Activated CD8-positive, alpha-beta T cell treated with anti-CD3 and anti-CD28 coated beads, Interleukin-2, amount 10 ng/mL, durations not matched to agents 7 days and 5 days (primary cell): ENCODE measurements at regions not wholly inside any gene's neighbourhood (a gene's known extent, or its start where the extent isn't known, plus 50 kb on each side); places are given as distances from the start of the nearest gene placed in this dataset.
A peak's percentile ranks its signal among the peaks of the same experiment; 100 is the strongest.

Experiments
- ATAC-seq: fragments of 150-1000 bp; cut with Tn5 transposase; one replicate; pipeline ENCODE4 v1.10.0; 2021; ENCODE audit warnings: moderate library complexity
- CTCF ChIA-PET: fragments of 350-600 bp; sonication (Branson Sonifier 250); formaldehyde crosslinking; loops from one replicate; lab custom pipeline; 2021; ENCODE audit warnings: antibody characterized with exemption; lab: Charles Lee
- POLR2A ChIA-PET: fragments of 350-600 bp; sonication (Branson Sonifier 250); formaldehyde crosslinking; loops from one replicate; lab custom pipeline; 2021; ENCODE audit warnings: antibody characterized with exemption; lab: Charles Lee
- DNase-seq: peaks from one replicate; pipeline ENCODE4 v3.0.0-alpha.2; 2020
- H3K27ac Mint-ChIP-seq: one replicate; pipeline ENCODE4 v1.8.0; 2021; ENCODE audit warnings: mild to moderate bottlenecking, mixed read lengths
- H3K27me3 Mint-ChIP-seq: one replicate; pipeline ENCODE4 v1.8.0; 2021; ENCODE audit warnings: low read depth, mixed read lengths
- H3K36me3 Mint-ChIP-seq: one replicate; pipeline ENCODE4 v1.8.0; 2021; ENCODE audit warnings: low read depth, mixed read lengths
- H3K4me1 Mint-ChIP-seq: one replicate; pipeline ENCODE4 v1.8.0; 2021; ENCODE audit warnings: low read depth, mixed read lengths
- H3K4me3 Mint-ChIP-seq: one replicate; pipeline ENCODE4 v1.8.0; 2021; ENCODE audit warnings: mild to moderate bottlenecking, mixed read lengths
- H3K9me3 Mint-ChIP-seq: one replicate; pipeline ENCODE4 v1.8.0; 2022; ENCODE audit warnings: mixed read lengths; ENCODE audit not compliant: insufficient read depth

DNA sequence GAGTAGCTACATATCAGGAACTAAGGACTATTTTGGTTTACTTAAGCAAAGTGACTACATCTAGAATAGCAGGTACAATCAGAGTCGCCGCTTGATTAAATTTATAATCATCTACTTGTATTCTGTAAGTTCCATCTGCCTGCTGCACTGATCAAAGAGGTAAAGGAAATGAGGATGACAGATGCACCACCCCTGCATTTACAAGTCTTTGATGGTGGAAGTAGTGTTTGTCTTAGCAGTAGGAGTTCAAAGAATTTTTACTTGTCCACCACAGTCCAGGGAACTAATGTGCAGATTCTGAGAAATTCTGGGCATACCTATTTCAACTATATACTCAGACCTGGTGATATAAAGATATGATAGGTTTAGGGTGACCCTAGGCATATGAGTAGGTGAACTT is 184.1 kb upstream of the IVNS1ABP start:
- H3K4me3 Mint-ChIP-seq: no peak overlapping the region
- H3K4me1 Mint-ChIP-seq: peaks cover 20% of the 10 kb centered on the region
- DNase-seq (no peak), ATAC-seq (no peak)
- POLR2A ChIA-PET: interaction anchor here (0.6 kb wide), 1 partner anchor 19 kb away, joined by 3 read pairs; no protein-coding TSS in a partner anchor
- H3K9me3 Mint-ChIP-seq: peaks cover under 1% of the 10 kb centered on the region
- no peaks in the 10 kb centered on the region for H3K27me3 Mint-ChIP-seq
- CTCF ChIA-PET: interaction anchor here (1.4 kb wide), 1 partner anchor 59 kb away, joined by 4 read pairs; no protein-coding TSS in a partner anchor
- peaks cover 1% of the 10 kb centered on the region for H3K36me3 Mint-ChIP-seq
- H3K27ac Mint-ChIP-seq: no peak overlapping the region

- Mint-ChIP-seq H3K4me3 (no peak overlapping the region), H3K4me1 (peaks cover 30% of the 10 kb centered on the region), H3K9me3 (no peaks in the 10 kb centered on the region), H3K36me3 (no peaks in the 10 kb centered on the region), H3K27ac (no peak overlapping the region), H3K27me3 (no peaks in the 10 kb centered on the region)
- no peak for DNase-seq
- ChIA-PET CTCF (interaction anchor here (0.7 to 1.4 kb wide), 3 partner anchors 9 to 330 kb away, joined by 3 to 4 read pairs (median 3); no protein-coding TSS in a partner anchor), POLR2A (no interaction called here)
- ATAC-seq: no peak
Observed at GRCh38 chr1:185500001-185500626, 183.1 kb upstream of the IVNS1ABP start.

- Mint-ChIP-seq H3K36me3 (no peaks in the 10 kb centered on the region), H3K27ac (no peak overlapping the region), H3K4me3 (no peak overlapping the region), H3K27me3 (no peaks in the 10 kb centered on the region), H3K9me3 (no peaks in the 10 kb centered on the region), H3K4me1 (peaks cover 32% of the 10 kb centered on the region)
- ChIA-PET CTCF (interaction anchor here (0.7 to 1.5 kb wide), 2 partner anchors 14 to 98 kb away, joined by 3 read pairs; no protein-coding TSS in a partner anchor), POLR2A (no interaction called here)
- DNase-seq (no peak), ATAC-seq (no peak)
Observed at GRCh38 chr1:185498207-185498606, 181.2 kb upstream of the IVNS1ABP start.

DNA sequence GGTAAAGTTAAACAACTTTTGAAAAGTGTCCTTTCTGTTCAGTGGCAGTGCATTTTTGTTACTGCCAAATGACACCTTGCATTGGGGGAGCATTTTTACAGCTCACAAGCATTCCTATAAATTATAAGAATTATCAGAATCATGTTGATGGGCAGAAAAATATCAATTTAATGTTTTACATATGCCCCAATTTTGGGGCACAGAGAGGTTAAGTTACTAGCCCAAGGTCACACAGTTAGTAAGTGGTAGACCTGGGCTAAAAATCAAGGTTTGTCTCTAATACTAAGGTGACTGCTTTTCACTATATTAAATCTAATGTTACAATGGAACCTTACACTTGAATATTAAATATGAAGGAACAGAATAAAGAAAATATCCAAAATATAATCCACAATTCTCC is 180.1 kb upstream of the IVNS1ABP start:
- Mint-ChIP-seq H3K27ac (no peak overlapping the region), H3K4me3 (no peak overlapping the region), H3K36me3 (no peaks in the 10 kb centered on the region), H3K9me3 (no peaks in the 10 kb centered on the region), H3K4me1 (peaks cover 36% of the 10 kb centered on the region), H3K27me3 (no peaks in the 10 kb centered on the region)
- POLR2A ChIA-PET: interaction anchor here (0.6 kb wide), 1 partner anchor 205 kb away, joined by 4 read pairs; no protein-coding TSS in a partner anchor
- CTCF ChIA-PET: no interaction called here
- DNase-seq (no peak), ATAC-seq (no peak)

DNA sequence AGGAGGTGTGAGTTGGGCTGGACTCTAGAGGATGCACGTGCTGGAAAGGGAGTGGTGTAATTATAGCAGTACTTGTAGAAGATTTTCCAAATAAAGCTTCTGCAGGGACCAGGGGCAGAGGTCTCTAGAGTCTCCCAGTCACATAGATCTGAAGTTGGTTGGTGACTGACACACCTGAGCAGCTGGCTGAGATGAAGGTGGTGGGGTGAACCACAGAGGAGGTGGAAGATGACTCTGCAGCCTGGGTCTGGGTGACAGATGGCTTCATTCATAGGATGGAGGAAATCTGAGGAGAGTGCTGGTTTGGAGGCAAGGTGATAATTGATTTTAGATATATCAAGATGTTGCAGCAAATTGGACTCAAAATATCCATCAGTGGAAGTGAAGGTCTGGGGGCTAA is 178.9 kb upstream of the IVNS1ABP start:
- no peak overlapping the region for H3K4me3 Mint-ChIP-seq
- no peaks in the 10 kb centered on the region for H3K36me3 Mint-ChIP-seq
- no peak overlapping the region for H3K27ac Mint-ChIP-seq
- ChIA-PET CTCF (interaction anchor here (1.2 kb wide), 1 partner anchor 46 kb away, joined by 3 read pairs; no protein-coding TSS in a partner anchor), POLR2A (no interaction called here)
- no peaks in the 10 kb centered on the region for H3K9me3 Mint-ChIP-seq
- H3K27me3 Mint-ChIP-seq: no peaks in the 10 kb centered on the region
- DNase-seq: peak; percentile 32
- ATAC-seq: peak; percentile 49
- peaks cover 30% of the 10 kb centered on the region for H3K4me1 Mint-ChIP-seq

- DNase-seq (no peak), ATAC-seq (no peak)
- no peak overlapping the region for H3K4me3 Mint-ChIP-seq
- H3K4me1 Mint-ChIP-seq: peaks cover 31% of the 10 kb centered on the region
- no peaks in the 10 kb centered on the region for H3K9me3 Mint-ChIP-seq
- no peaks in the 10 kb centered on the region for H3K36me3 Mint-ChIP-seq
- POLR2A ChIA-PET: no interaction called here
- H3K27me3 Mint-ChIP-seq: no peaks in the 10 kb centered on the region
- CTCF ChIA-PET: interaction anchor here (1.2 kb wide), 1 partner anchor 45 kb away, joined by 3 read pairs; no protein-coding TSS in a partner anchor
- no peak overlapping the region for H3K27ac Mint-ChIP-seq
Observed at GRCh38 chr1:185495007-185495406, 178.0 kb upstream of the IVNS1ABP start.

- H3K27ac Mint-ChIP-seq: no peak overlapping the region
- ChIA-PET POLR2A (interaction anchor here (1.8 kb wide), 1 partner anchor 176 kb away, joined by 5 read pairs; no protein-coding TSS in a partner anchor), CTCF (interaction anchor here (0.9 to 1.4 kb wide), 4 partner anchors 9 to 171 kb away, joined by 3 read pairs; no protein-coding TSS in a partner anchor)
- no peaks in the 10 kb centered on the region for H3K9me3 Mint-ChIP-seq
- DNase-seq (no peak), ATAC-seq (no peak)
- peaks cover 32% of the 10 kb centered on the region for H3K4me1 Mint-ChIP-seq
- no peaks in the 10 kb centered on the region for H3K36me3 Mint-ChIP-seq
- no peaks in the 10 kb centered on the region for H3K27me3 Mint-ChIP-seq
- no peak overlapping the region for H3K4me3 Mint-ChIP-seq
Observed at GRCh38 chr1:185492089-185492825, 175.2 kb upstream of the IVNS1ABP start.

GRCh38 chr1:185491604-185492003 is 174.6 kb upstream of the IVNS1ABP start:
- Mint-ChIP-seq H3K27ac (no peak overlapping the region), H3K36me3 (no peaks in the 10 kb centered on the region), H3K4me3 (no peak overlapping the region), H3K4me1 (peaks cover 30% of the 10 kb centered on the region), H3K27me3 (no peaks in the 10 kb centered on the region), H3K9me3 (no peaks in the 10 kb centered on the region)
- ChIA-PET CTCF (interaction anchor here (0.9 to 1.1 kb wide), 2 partner anchors 27 to 170 kb away, joined by 3 read pairs; no protein-coding TSS in a partner anchor), POLR2A (no interaction called here)
- ATAC-seq: no peak
- no peak for DNase-seq

DNA sequence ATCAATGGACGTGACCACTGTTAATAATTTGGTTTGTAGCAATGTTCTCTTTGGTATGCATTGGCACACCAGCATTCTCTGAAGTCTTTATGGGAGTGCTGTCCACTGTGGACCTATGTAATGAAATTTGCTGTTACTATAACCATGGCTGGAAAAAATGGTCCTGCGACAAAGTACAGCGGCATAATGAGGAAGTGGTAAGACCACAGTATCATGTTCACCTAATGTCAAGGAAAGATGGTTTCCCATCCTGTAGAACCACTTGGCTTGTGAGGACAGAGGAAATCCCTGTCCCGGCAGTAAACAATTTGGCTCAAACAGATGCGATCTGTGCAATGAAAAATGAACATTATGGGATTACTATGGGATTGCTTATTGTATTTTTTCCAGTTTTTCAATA is 173.9 kb upstream of the IVNS1ABP start:
- DNase-seq: no peak
- Mint-ChIP-seq H3K36me3 (no peaks in the 10 kb centered on the region), H3K9me3 (no peaks in the 10 kb centered on the region), H3K27ac (no peak overlapping the region), H3K4me1 (peaks cover 25% of the 10 kb centered on the region), H3K27me3 (no peaks in the 10 kb centered on the region), H3K4me3 (no peak overlapping the region)
- CTCF ChIA-PET: interaction anchor here (0.9 to 1.1 kb wide), 2 partner anchors 26 to 170 kb away, joined by 3 read pairs; no protein-coding TSS in a partner anchor
- no peak for ATAC-seq
- POLR2A ChIA-PET: no interaction called here

DNA sequence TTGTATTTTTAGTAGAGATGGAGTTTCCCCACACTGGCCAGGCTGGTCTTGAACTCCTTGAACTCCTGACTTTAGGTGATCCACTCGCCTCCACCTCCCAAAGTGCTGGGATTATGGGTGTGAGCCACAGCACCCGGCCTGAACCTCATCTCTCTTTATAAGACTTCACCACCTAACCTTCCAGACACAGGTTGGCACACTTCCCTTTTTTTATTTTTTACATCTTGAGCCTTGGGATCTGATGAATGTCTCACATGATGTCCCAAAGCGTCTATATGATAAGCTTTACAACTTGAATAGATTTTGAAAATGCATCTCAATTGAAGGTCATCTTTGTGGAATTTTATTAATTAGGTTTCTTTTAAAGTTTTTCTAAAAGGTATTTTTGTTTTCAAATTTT is 172.4 kb upstream of the IVNS1ABP start:
- ATAC-seq (no peak), DNase-seq (no peak)
- Mint-ChIP-seq H3K27ac (no peak overlapping the region), H3K27me3 (no peaks in the 10 kb centered on the region), H3K36me3 (no peaks in the 10 kb centered on the region), H3K4me3 (no peak overlapping the region), H3K4me1 (peaks cover 15% of the 10 kb centered on the region), H3K9me3 (no peaks in the 10 kb centered on the region)
- POLR2A ChIA-PET: no interaction called here
- CTCF ChIA-PET: no interaction called here

GRCh38 chr1:185488808-185489207 is 171.8 kb upstream of the IVNS1ABP start:
- ATAC-seq (no peak), DNase-seq (no peak)
- no peaks in the 10 kb centered on the region for H3K36me3 Mint-ChIP-seq
- H3K27ac Mint-ChIP-seq: no peak overlapping the region
- H3K9me3 Mint-ChIP-seq: no peaks in the 10 kb centered on the region
- no peak overlapping the region for H3K4me3 Mint-ChIP-seq
- H3K4me1 Mint-ChIP-seq: peaks cover 15% of the 10 kb centered on the region
- CTCF ChIA-PET: no interaction called here
- H3K27me3 Mint-ChIP-seq: no peaks in the 10 kb centered on the region
- POLR2A ChIA-PET: no interaction called here

DNA sequence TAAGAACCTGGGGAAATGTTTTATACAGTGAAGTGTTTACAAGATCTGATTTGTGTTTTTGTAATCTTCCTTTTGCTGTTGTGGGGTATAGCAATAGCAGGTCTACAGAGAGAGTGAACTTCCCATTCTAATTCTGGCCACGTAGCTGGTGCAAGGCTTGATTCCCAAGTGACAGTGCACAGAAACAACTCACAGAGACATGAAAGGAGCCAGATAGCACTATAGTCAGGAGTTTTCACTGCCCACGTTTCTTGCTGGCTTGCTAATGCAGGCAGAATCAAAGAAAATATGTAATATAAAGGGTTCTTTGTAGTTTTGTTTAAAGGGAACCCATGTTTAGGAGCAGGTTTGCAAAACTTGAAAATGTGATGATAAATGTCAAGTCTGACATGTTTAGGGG is 170.9 kb upstream of the IVNS1ABP start:
- ChIA-PET CTCF (no interaction called here), POLR2A (no interaction called here)
- Mint-ChIP-seq H3K27me3 (no peaks in the 10 kb centered on the region), H3K9me3 (no peaks in the 10 kb centered on the region), H3K27ac (no peak overlapping the region), H3K4me3 (no peak overlapping the region), H3K4me1 (peaks cover 15% of the 10 kb centered on the region), H3K36me3 (no peaks in the 10 kb centered on the region)
- ATAC-seq (no peak), DNase-seq (no peak)
